PC-3 (cell line): ENCODE measurements at regions not wholly inside any gene's neighbourhood (a gene's known extent, or its start where the extent isn't known, plus 50 kb on each side); places are given as distances from the start of the nearest gene placed in this dataset.

Experiments used
- ATAC-seq: fragments of 200-7000 bp; cut with Tn5 transposase; 2 replicates; pipeline ENCODE4 v1.9.1; 2020; ENCODE audit warnings: mild to moderate bottlenecking, moderate library complexity
- BruUV-seq: library from RNA; stranded (reverse); fragments of 400-500 nt; replicated peaks from 2 replicates; lab custom pipeline; 2021; lab: Mats Ljungman, UMichigan
- CTCF ChIA-PET: fragments of 300-600 bp; sonication (Branson Sonifier 250); formaldehyde crosslinking; loops from one replicate; lab custom pipeline; 2022; ENCODE audit warnings: antibody characterized with exemption; lab: Charles Lee
- POLR2A ChIA-PET: fragments of 300-600 bp; sonication (Branson Sonifier 250); formaldehyde crosslinking; loops from one replicate; lab custom pipeline; 2022; ENCODE audit warnings: antibody characterized with exemption; ENCODE audit not compliant: unreplicated experiment; lab: Charles Lee
- DNase-seq: peaks from one replicate; pipeline ENCODE4 v3.0.0-alpha.2; 2015
- H2AFZ ChIP-seq: fragments of 300-600 bp; sonication (generic); 2 replicates; pipeline ENCODE4 v1.6.0; 2016; ENCODE audit warnings: antibody characterized with exemption, low read length
- H3F3A ChIP-seq: fragments of 300-600 bp; sonication (generic); one replicate; pipeline ENCODE4 v1.6.0; 2017; ENCODE audit warnings: antibody characterized with exemption, low read length, control low read depth, mild to moderate bottlenecking; ENCODE audit not compliant: unreplicated experiment
- H3K27ac ChIP-seq: fragments of 300-600 bp; sonication (generic); 2 replicates; pipeline ENCODE4 v1.5.1; 2016; ENCODE audit warnings: mild to moderate bottlenecking, low read length
- H3K27me3 ChIP-seq: fragments of 300-600 bp; sonication (generic); 2 replicates; pipeline ENCODE4 v1.6.1; 2016; ENCODE audit warnings: low read length, mixed read lengths
- H3K36me3 ChIP-seq: fragments of 300-600 bp; sonication (generic); 2 replicates; pipeline ENCODE4 v1.6.1; 2016; ENCODE audit warnings: low read depth, mixed run types, low read length, mixed read lengths
- H3K4me1 ChIP-seq: fragments of 300-600 bp; sonication (generic); 2 replicates; pipeline ENCODE4 v1.5.1; 2016; ENCODE audit warnings: low read length; ENCODE audit not compliant: insufficient read depth
- H3K4me2 ChIP-seq: fragments of 300-600 bp; sonication (generic); 2 replicates; pipeline ENCODE4 v1.6.0; 2016; ENCODE audit warnings: low read length
- H3K4me3 ChIP-seq: fragments of 300-600 bp; sonication (generic); 2 replicates; pipeline ENCODE4 v1.5.1; 2016; ENCODE audit warnings: mild to moderate bottlenecking, low read length, mixed read lengths
- H3K79me2 ChIP-seq: fragments of 300-600 bp; sonication (generic); 2 replicates; pipeline ENCODE4 v1.6.1; 2017; ENCODE audit warnings: low read length, mixed read lengths
- H3K9ac ChIP-seq: fragments of 300-600 bp; sonication (generic); 2 replicates; pipeline ENCODE4 v1.6.0; 2016; ENCODE audit warnings: mild to moderate bottlenecking, low read length
- H3K9me2 ChIP-seq: fragments of 300-600 bp; sonication (generic); replicated peaks from 2 replicates; pipeline ENCODE4 v1.6.1; 2016; ENCODE audit warnings: mixed run types, low read length, mixed read lengths
- H3K9me3 ChIP-seq: fragments of 300-600 bp; sonication (generic); 2 replicates; pipeline ENCODE4 v1.6.1; 2016; ENCODE audit warnings: low read length, mixed read lengths
- H4K20me1 ChIP-seq: fragments of 300-600 bp; sonication (generic); 2 replicates; pipeline ENCODE4 v1.6.1; 2016; ENCODE audit warnings: low read length, mixed read lengths
- CTCF ChIP-seq: fragments of 300-600 bp; sonication (generic); conservative IDR thresholded peaks from 2 replicates; pipeline ENCODE4 v1.5.1; 2017; ENCODE audit warnings: antibody characterized with exemption, low read depth, mild to moderate bottlenecking, low read length
- EZH2 ChIP-seq: fragments of 300-600 bp; sonication (generic); IDR thresholded peaks from one replicate; pipeline ENCODE4 v1.6.1; 2017; ENCODE audit warnings: antibody characterized with exemption, mild to moderate bottlenecking, low read length; ENCODE audit not compliant: unreplicated experiment
- EZH2phosphoT487 ChIP-seq: fragments of 300-600 bp; sonication (generic); IDR thresholded peaks from 2 replicates; pipeline ENCODE4 v1.6.1; 2018; ENCODE audit warnings: mild to moderate bottlenecking, antibody characterized with exemption, low read length, borderline replicate concordance
- intact Hi-C: fragments of 100-400 bp; cut with micrococcal nuclease; formaldehyde crosslinking; loops from 2 replicates; pipeline ENCODE4 v1.9.0; 2023

- ChIA-PET POLR2A (no interaction called here), CTCF (no interaction called here)
- DNase-seq = no peak
- Histone ChIP-seq H3K4me3 (no peak overlapping the region), H3K9me3 (no peaks in the 10 kb centered on the region), H3K9ac (no peak overlapping the region), H3K27me3 (no peaks in the 10 kb centered on the region), H3K4me1 (no peaks in the 10 kb centered on the region), H3K36me3 (no peaks in the 10 kb centered on the region), H3K4me2 (no peak overlapping the region), H2AFZ (no peak overlapping the region), H3K79me2 (no peaks in the 10 kb centered on the region), H3F3A (no peaks in the 10 kb centered on the region), H4K20me1 (no peaks in the 10 kb centered on the region), H3K27ac (no peak overlapping the region), H3K9me2 (no peaks in the 10 kb centered on the region)
- no TSS peak for BruUV-seq
- intact Hi-C loops = no loop called here
- TF ChIP-seq EZH2 (no peak), EZH2phosphoT487 (no peak), CTCF (no peak)
- no peak for ATAC-seq
Measured at GRCh38 chr4:30620711-30621110, 99.5 kb upstream of the PCDH7 start.

GRCh38 chr4:30630431-30630830 lies 89.7 kb upstream of the PCDH7 start:
- Histone ChIP-seq H3K4me1 (no peaks in the 10 kb centered on the region), H3K9me2 (no peaks in the 10 kb centered on the region), H3K4me3 (no peak overlapping the region), H3K9me3 (no peaks in the 10 kb centered on the region), H4K20me1 (no peaks in the 10 kb centered on the region), H3K36me3 (no peaks in the 10 kb centered on the region), H3K27ac (no peak overlapping the region), H3K4me2 (no peak overlapping the region), H2AFZ (no peak overlapping the region), H3K79me2 (no peaks in the 10 kb centered on the region), H3F3A (no peaks in the 10 kb centered on the region), H3K9ac (no peak overlapping the region), H3K27me3 (no peaks in the 10 kb centered on the region)
- TF ChIP-seq CTCF (no peak), EZH2phosphoT487 (no peak), EZH2 (no peak)
- intact Hi-C loops = no loop called here
- BruUV-seq = no TSS peak
- peak; percentile 64 for ATAC-seq
- POLR2A ChIA-PET = no interaction called here
- DNase-seq = peak; percentile 20
- CTCF ChIA-PET = no interaction called here

GRCh38 chr4:30632751-30633150 lies 87.4 kb upstream of the PCDH7 start:
- TF ChIP-seq CTCF (no peak), EZH2 (no peak), EZH2phosphoT487 (no peak)
- Histone ChIP-seq H3K9ac (no peak overlapping the region), H2AFZ (no peak overlapping the region), H3F3A (no peaks in the 10 kb centered on the region), H3K79me2 (no peaks in the 10 kb centered on the region), H3K9me3 (no peaks in the 10 kb centered on the region), H3K4me3 (no peak overlapping the region), H4K20me1 (no peaks in the 10 kb centered on the region), H3K36me3 (no peaks in the 10 kb centered on the region), H3K4me1 (no peaks in the 10 kb centered on the region), H3K9me2 (no peaks in the 10 kb centered on the region), H3K27me3 (no peaks in the 10 kb centered on the region), H3K27ac (no peak overlapping the region), H3K4me2 (no peak overlapping the region)
- ATAC-seq = no peak
- no TSS peak for BruUV-seq
- DNase-seq = no peak
- CTCF ChIA-PET = no interaction called here
- POLR2A ChIA-PET = no interaction called here
- intact Hi-C loops = no loop called here
